ENCODE measurements at regions not wholly inside any gene's neighbourhood (a gene's known extent, or its start where the extent isn't known, plus 50 kb on each side); places are given as distances from the start of the nearest gene placed in this dataset.

GRCh38 chr4:180153587-180153986, 2089.6 kb upstream of the TENM3 start:
- no peak for DNase-seq (ENCODE audit: low read depth in 1 of 2, low spot score in 1 of 2)

- no peak for DNase-seq (ENCODE audit: low read depth in 1 of 2, low spot score in 1 of 2)
Observed at GRCh38 chr4:180156684-180157083, 2086.5 kb upstream of the TENM3 start.

GRCh38 chr4:180160195-180160983, 2082.8 kb upstream of the TENM3 start:
- DNase-seq (ENCODE audit: low read depth in 1 of 2, low spot score in 1 of 2) = no peak

- no peak for DNase-seq (ENCODE audit: low read depth in 1 of 2, low spot score in 1 of 2)
Observed at GRCh38 chr4:180164799-180165198, 2078.4 kb upstream of the TENM3 start.

GRCh38 chr4:180169394-180169793, 2073.8 kb upstream of the TENM3 start:
- DNase-seq (ENCODE audit: low read depth in 1 of 2, low spot score in 1 of 2) = no peak

- DNase-seq (ENCODE audit: low read depth in 1 of 2, low spot score in 1 of 2) = no peak
Observed at GRCh38 chr4:180169966-180170365, 2073.2 kb upstream of the TENM3 start.

- no peak for DNase-seq (ENCODE audit: low read depth in 1 of 2, low spot score in 1 of 2)
Observed at GRCh38 chr4:180179146-180179545, 2064.1 kb upstream of the TENM3 start.

GRCh38 chr4:180189666-180190065, 2053.5 kb upstream of the TENM3 start:
- DNase-seq (ENCODE audit: low read depth in 1 of 2, low spot score in 1 of 2) = no peak

- DNase-seq (ENCODE audit: low read depth in 1 of 2, low spot score in 1 of 2) = no peak
Observed at GRCh38 chr4:180190382-180190781, 2052.8 kb upstream of the TENM3 start.

- DNase-seq (ENCODE audit: low read depth in 1 of 2, low spot score in 1 of 2) = no peak
Observed at GRCh38 chr4:180197471-180197870, 2045.7 kb upstream of the TENM3 start.

GRCh38 chr4:180203349-180203748, 2039.9 kb upstream of the TENM3 start:
- DNase-seq (ENCODE audit: low read depth in 1 of 2, low spot score in 1 of 2) = no peak

- DNase-seq (ENCODE audit: low read depth in 1 of 2, low spot score in 1 of 2) = no peak
Observed at GRCh38 chr4:180205276-180205675, 2037.9 kb upstream of the TENM3 start.

GRCh38 chr4:180207921-180208320, 2035.3 kb upstream of the TENM3 start:
- DNase-seq (ENCODE audit: low read depth in 1 of 2, low spot score in 1 of 2) = no peak

- no peak for DNase-seq (ENCODE audit: low read depth in 1 of 2, low spot score in 1 of 2)
Observed at GRCh38 chr4:180217070-180217469, 2026.1 kb upstream of the TENM3 start.

GRCh38 chr4:180219080-180219479, 2024.1 kb upstream of the TENM3 start:
- DNase-seq (ENCODE audit: low read depth in 1 of 2, low spot score in 1 of 2) = no peak

GRCh38 chr4:180225977-180226376, 2017.2 kb upstream of the TENM3 start:
- no peak for DNase-seq (ENCODE audit: low read depth in 1 of 2, low spot score in 1 of 2)

- no peak for DNase-seq (ENCODE audit: low read depth in 1 of 2, low spot score in 1 of 2)
Observed at GRCh38 chr4:180234730-180235129, 2008.5 kb upstream of the TENM3 start.

- no peak for DNase-seq (ENCODE audit: low read depth in 1 of 2, low spot score in 1 of 2)
Observed at GRCh38 chr4:180240670-180241069, 2002.5 kb upstream of the TENM3 start.

GRCh38 chr4:180253419-180253818, 1989.8 kb upstream of the TENM3 start:
- no peak for DNase-seq (ENCODE audit: low read depth in 1 of 2, low spot score in 1 of 2)

- DNase-seq (ENCODE audit: low read depth in 1 of 2, low spot score in 1 of 2) = no peak
Observed at GRCh38 chr4:180261346-180261745, 1981.9 kb upstream of the TENM3 start.

- DNase-seq (ENCODE audit: low read depth in 1 of 2, low spot score in 1 of 2) = no peak
Observed at GRCh38 chr4:180280076-180280475, 1963.1 kb upstream of the TENM3 start.

GRCh38 chr4:180280726-180281297, 1962.4 kb upstream of the TENM3 start:
- no peak for DNase-seq (ENCODE audit: low read depth in 1 of 2, low spot score in 1 of 2)

- DNase-seq (ENCODE audit: low read depth in 1 of 2, low spot score in 1 of 2) = no peak
Observed at GRCh38 chr4:180281724-180282123, 1961.5 kb upstream of the TENM3 start.
